ENCODE measurements at regions not wholly inside any gene's neighbourhood (a gene's known extent, or its start where the extent isn't known, plus 50 kb on each side); places are given as distances from the start of the nearest gene placed in this dataset.
A peak's percentile ranks its signal among the peaks of the same experiment; 100 is the strongest.
"Not testable (repeated sequence)": the region's sequence is repeated elsewhere in the genome, so short reads cannot be mapped to it uniquely, and the experiment has no call there.

- no peak for DNase-seq
- Histone ChIP-seq H3K9me3 (replicated peaks) (no peaks in the 10 kb centered on the region), H3K4me3 (no peak overlapping the region), H3K27me3 (no peaks in the 10 kb centered on the region), H3K27ac (no peak overlapping the region), H3K4me1 (no peaks in the 10 kb centered on the region), H3K36me3 (no peaks in the 10 kb centered on the region)
Measured at GRCh38 chr4:170386511-170386910, 296.8 kb upstream of the AADAT start.

- DNase-seq: peak; percentile 15 to 46
- Histone ChIP-seq H3K27ac (no peak overlapping the region), H3K36me3 (no peaks in the 10 kb centered on the region), H3K27me3 (no peaks in the 10 kb centered on the region), H3K9me3 (replicated peaks) (no peaks in the 10 kb centered on the region), H3K4me3 (no peak overlapping the region), H3K4me1 (no peaks in the 10 kb centered on the region)
Measured at GRCh38 chr4:170374770-170375169, 285.0 kb upstream of the AADAT start.

GRCh38 chr4:170348945-170349344 lies 259.2 kb upstream of the AADAT start:
- Histone ChIP-seq H3K9me3 (replicated peaks) (no peaks in the 10 kb centered on the region), H3K27me3 (no peaks in the 10 kb centered on the region), H3K36me3 (no peaks in the 10 kb centered on the region), H3K4me1 (no peaks in the 10 kb centered on the region), H3K27ac (no peak overlapping the region), H3K4me3 (no peak overlapping the region)
- no peak for DNase-seq

GRCh38 chr4:170347191-170347590 lies 257.4 kb upstream of the AADAT start:
- H3K27ac ChIP-seq; H3K27me3 ChIP-seq; H3K36me3 ChIP-seq; H3K9me3 ChIP-seq (replicated peaks); H3K4me1 ChIP-seq; DNase-seq; H3K4me3 ChIP-seq: not testable (repeated sequence)

- no peaks in the 10 kb centered on the region for H3K4me1 ChIP-seq
- H3K9me3 ChIP-seq (replicated peaks): no peaks in the 10 kb centered on the region
- no peaks in the 10 kb centered on the region for H3K27me3 ChIP-seq
- no peaks in the 10 kb centered on the region for H3K36me3 ChIP-seq
- no peak for DNase-seq
- no peak overlapping the region for H3K4me3 ChIP-seq
- no peak overlapping the region for H3K27ac ChIP-seq
Measured at GRCh38 chr4:170339522-170339921, 249.8 kb upstream of the AADAT start.

- H3K27me3 ChIP-seq: no peaks in the 10 kb centered on the region
- no peaks in the 10 kb centered on the region for H3K36me3 ChIP-seq
- H3K4me3 ChIP-seq: no peak overlapping the region
- no peak for DNase-seq
- H3K27ac ChIP-seq: no peak overlapping the region
- H3K9me3 ChIP-seq (replicated peaks): no peaks in the 10 kb centered on the region
- no peaks in the 10 kb centered on the region for H3K4me1 ChIP-seq
Measured at GRCh38 chr4:170336238-170336775, 246.6 kb upstream of the AADAT start.

- Histone ChIP-seq H3K27ac (no peak overlapping the region), H3K9me3 (replicated peaks) (no peaks in the 10 kb centered on the region), H3K27me3 (no peaks in the 10 kb centered on the region), H3K4me1 (no peaks in the 10 kb centered on the region), H3K4me3 (no peak overlapping the region), H3K36me3 (no peaks in the 10 kb centered on the region)
- no peak for DNase-seq
Measured at GRCh38 chr4:170325599-170325998, 235.8 kb upstream of the AADAT start.

- Histone ChIP-seq H3K36me3 (no peaks in the 10 kb centered on the region), H3K27ac (no peak overlapping the region), H3K4me1 (no peaks in the 10 kb centered on the region), H3K27me3 (no peaks in the 10 kb centered on the region), H3K4me3 (no peak overlapping the region), H3K9me3 (replicated peaks) (no peaks in the 10 kb centered on the region)
- no peak for DNase-seq
Measured at GRCh38 chr4:170323623-170324022, 233.9 kb upstream of the AADAT start.

- H3K36me3 ChIP-seq: no peaks in the 10 kb centered on the region
- no peaks in the 10 kb centered on the region for H3K4me1 ChIP-seq
- no peak for DNase-seq
Measured at GRCh38 chr4:170307182-170307581, 217.4 kb upstream of the AADAT start.

GRCh38 chr4:170306208-170306607 lies 216.5 kb upstream of the AADAT start:
- no peak overlapping the region for H3K27ac ChIP-seq
- DNase-seq: no peak
- H3K9me3 ChIP-seq (replicated peaks): no peaks in the 10 kb centered on the region
- no peaks in the 10 kb centered on the region for H3K27me3 ChIP-seq
- H3K4me1 ChIP-seq: no peaks in the 10 kb centered on the region
- no peaks in the 10 kb centered on the region for H3K36me3 ChIP-seq
- no peak overlapping the region for H3K4me3 ChIP-seq

More at GRCh38 chr4:170307182-170307581, 217.4 kb upstream of the AADAT start:
- Histone ChIP-seq H3K4me3 (no peak overlapping the region), H3K9me3 (replicated peaks) (no peaks in the 10 kb centered on the region), H3K27ac (no peak overlapping the region), H3K27me3 (no peaks in the 10 kb centered on the region)

GRCh38 chr4:170305627-170306026 lies 215.9 kb upstream of the AADAT start:
- no peaks in the 10 kb centered on the region for H3K9me3 ChIP-seq (replicated peaks)
- H3K27ac ChIP-seq: no peak overlapping the region
- no peaks in the 10 kb centered on the region for H3K27me3 ChIP-seq
- H3K4me3 ChIP-seq: no peak overlapping the region
- H3K4me1 ChIP-seq: no peaks in the 10 kb centered on the region
- H3K36me3 ChIP-seq: no peaks in the 10 kb centered on the region
- no peak for DNase-seq

GRCh38 chr4:170281027-170281426 lies 191.3 kb upstream of the AADAT start:
- H3K4me1 ChIP-seq: no peaks in the 10 kb centered on the region
- no peaks in the 10 kb centered on the region for H3K36me3 ChIP-seq

GRCh38 chr4:170278460-170278859 lies 188.7 kb upstream of the AADAT start:
- no peak for DNase-seq

More at GRCh38 chr4:170281027-170281426, 191.3 kb upstream of the AADAT start:
- Histone ChIP-seq H3K4me3 (no peak overlapping the region), H3K9me3 (replicated peaks) (no peaks in the 10 kb centered on the region), H3K27ac (no peak overlapping the region), H3K27me3 (no peaks in the 10 kb centered on the region)
- DNase-seq: no peak

GRCh38 chr4:170274616-170275015 lies 184.9 kb upstream of the AADAT start:
- DNase-seq: no peak
- H3K27ac ChIP-seq: no peak overlapping the region

More at GRCh38 chr4:170278460-170278859, 188.7 kb upstream of the AADAT start:
- H3K9me3 ChIP-seq (replicated peaks): no peaks in the 10 kb centered on the region
- no peak overlapping the region for H3K4me3 ChIP-seq
- no peaks in the 10 kb centered on the region for H3K36me3 ChIP-seq
- H3K27ac ChIP-seq: no peak overlapping the region
- no peaks in the 10 kb centered on the region for H3K27me3 ChIP-seq
- H3K4me1 ChIP-seq: no peaks in the 10 kb centered on the region

GRCh38 chr4:170272959-170273358 lies 183.2 kb upstream of the AADAT start:
- Histone ChIP-seq H3K36me3 (no peaks in the 10 kb centered on the region), H3K4me3 (no peak overlapping the region), H3K27me3 (no peaks in the 10 kb centered on the region), H3K27ac (no peak overlapping the region), H3K9me3 (replicated peaks) (no peaks in the 10 kb centered on the region), H3K4me1 (no peaks in the 10 kb centered on the region)
- DNase-seq: no peak

More at GRCh38 chr4:170274616-170275015, 184.9 kb upstream of the AADAT start:
- H3K27me3 ChIP-seq: no peaks in the 10 kb centered on the region
- H3K9me3 ChIP-seq (replicated peaks): no peaks in the 10 kb centered on the region
- no peaks in the 10 kb centered on the region for H3K4me1 ChIP-seq
- no peaks in the 10 kb centered on the region for H3K36me3 ChIP-seq
- H3K4me3 ChIP-seq: no peak overlapping the region

- DNase-seq: no peak
- H3K4me3 ChIP-seq: no peak overlapping the region
- H3K27ac ChIP-seq: no peak overlapping the region
- H3K36me3 ChIP-seq: no peaks in the 10 kb centered on the region
- H3K9me3 ChIP-seq (replicated peaks): no peaks in the 10 kb centered on the region
- no peaks in the 10 kb centered on the region for H3K27me3 ChIP-seq
- no peaks in the 10 kb centered on the region for H3K4me1 ChIP-seq
Measured at GRCh38 chr4:170271723-170272122, 182.0 kb upstream of the AADAT start.

All from SJCRH30 (cell line).